WTC11 (cell line): ENCODE measurements at regions not wholly inside any gene's neighbourhood (a gene's known extent, or its start where the extent isn't known, plus 50 kb on each side); places are given as distances from the start of the nearest gene placed in this dataset.
A peak's percentile ranks its signal among the peaks of the same experiment; 100 is the strongest.

Experiments used
- ATAC-seq: fragments of 200-7000 bp; cut with Tn5 transposase; 2 replicates; pipeline ENCODE4 v1.10.0; 2021; ENCODE audit warnings: mild to moderate bottlenecking, moderate library complexity
- CTCF ChIA-PET: fragments of 300-600 bp; sonication (Branson Sonifier 250); formaldehyde crosslinking; loops from one replicate; lab custom pipeline; 2021; ENCODE audit warnings: antibody characterized with exemption; lab: Charles Lee
- POLR2A ChIA-PET: fragments of 350-600 bp; sonication (Branson Sonifier 250); formaldehyde crosslinking; loops from one replicate; lab custom pipeline; 2021; ENCODE audit warnings: antibody characterized with exemption; lab: Charles Lee
- DNase-seq: peaks from one replicate; pipeline ENCODE4 v3.0.0; 2021; ENCODE audit warnings: low spot score
- H3K27ac Mint-ChIP-seq: 2 replicates; pipeline ENCODE4 v1.8.0; 2021; ENCODE audit warnings: mixed read lengths
- H3K27me3 Mint-ChIP-seq: 2 replicates; pipeline ENCODE4 v1.8.0; 2021; ENCODE audit warnings: low read depth, mild to moderate bottlenecking, moderate library complexity, mixed read lengths
- H3K36me3 Mint-ChIP-seq: 2 replicates; pipeline ENCODE4 v1.8.0; 2021; ENCODE audit warnings: mixed read lengths
- H3K4me1 Mint-ChIP-seq: 2 replicates; pipeline ENCODE4 v1.8.0; 2022; ENCODE audit warnings: mixed read lengths
- H3K4me3 Mint-ChIP-seq: 2 replicates; pipeline ENCODE4 v1.8.0; 2021; ENCODE audit warnings: mild to moderate bottlenecking, moderate library complexity, mixed read lengths
- H3K9me3 Mint-ChIP-seq: 2 replicates; pipeline ENCODE4 v1.8.0; 2021; ENCODE audit warnings: mixed read lengths
- CBFB ChIP-seq: sonication (generic); formaldehyde crosslinking; IDR thresholded peaks from 2 replicates; pipeline ENCODE4 v1.8.1; 2022; ENCODE audit warnings: mild to moderate bottlenecking, low read depth, missing genetic modification reagents
- ELF4 ChIP-seq: sonication (generic); formaldehyde crosslinking; IDR thresholded peaks from 2 replicates; pipeline ENCODE4 v1.8.1; 2022; ENCODE audit warnings: low read depth, mild to moderate bottlenecking, moderate library complexity, missing genetic modification reagents
- EMX1 ChIP-seq: fragments of 250-450 bp; sonication (Bioruptor Pico); IDR thresholded peaks from 2 replicates; pipeline ENCODE4 v1.8.0; 2021; ENCODE audit warnings: mild to moderate bottlenecking
- FOXJ3 ChIP-seq: sonication (generic); formaldehyde crosslinking; IDR thresholded peaks from 2 replicates; pipeline ENCODE4 v1.9.0; 2021; ENCODE audit warnings: missing genetic modification reagents, mild to moderate bottlenecking, borderline replicate concordance
- JAZF1 ChIP-seq: fragments of 250-450 bp; sonication (Bioruptor Pico); IDR thresholded peaks from 2 replicates; pipeline ENCODE4 v1.9.0; 2021; ENCODE audit warnings: moderate library complexity, mild to moderate bottlenecking, inconsistent platforms
- JUN ChIP-seq: sonication (generic); formaldehyde crosslinking; IDR thresholded peaks from 2 replicates; pipeline ENCODE4 v1.8.0; 2023; ENCODE audit warnings: mild to moderate bottlenecking, missing genetic modification reagents
- MYBL2 ChIP-seq: sonication (generic); formaldehyde crosslinking; IDR thresholded peaks from 2 replicates; pipeline ENCODE4 v1.8.1; 2023; ENCODE audit warnings: mild to moderate bottlenecking, moderate library complexity, missing genetic modification reagents
- NFATC4 ChIP-seq: fragments of 250-450 bp; sonication (Bioruptor Pico); IDR thresholded peaks from 2 replicates; pipeline ENCODE4 v1.9.0; 2021; ENCODE audit warnings: mild to moderate bottlenecking
- SMAD3 ChIP-seq: sonication (generic); formaldehyde crosslinking; IDR thresholded peaks from 2 replicates; pipeline ENCODE4 v1.8.0; 2022; ENCODE audit warnings: missing genetic modification reagents, mild to moderate bottlenecking, borderline replicate concordance
- SP1 ChIP-seq: sonication (generic); formaldehyde crosslinking; conservative IDR thresholded peaks from 2 replicates; pipeline ENCODE4 v1.8.1; 2022; ENCODE audit warnings: missing genetic modification reagents
- TEAD4 ChIP-seq: sonication (generic); formaldehyde crosslinking; IDR thresholded peaks from 2 replicates; pipeline ENCODE4 v1.8.0; 2022; ENCODE audit warnings: mild to moderate bottlenecking, missing genetic modification reagents
- ZNF121 ChIP-seq: sonication (generic); formaldehyde crosslinking; IDR thresholded peaks from 2 replicates; pipeline ENCODE4 v1.8.0; 2023; ENCODE audit warnings: missing genetic modification reagents
- ZNF263 ChIP-seq: sonication (generic); formaldehyde crosslinking; IDR thresholded peaks from 2 replicates; pipeline ENCODE4 v1.8.1; 2022; ENCODE audit warnings: low read depth, mild to moderate bottlenecking, moderate library complexity, missing genetic modification reagents
- ZNF396 ChIP-seq: fragments of 250-450 bp; sonication (Bioruptor Pico); IDR thresholded peaks from 2 replicates; pipeline ENCODE4 v1.8.0; 2021; ENCODE audit warnings: mild to moderate bottlenecking, moderate library complexity, borderline replicate concordance
- ZNF671 ChIP-seq: fragments of 250-450 bp; sonication (Bioruptor Pico); IDR thresholded peaks from 2 replicates; pipeline ENCODE4 v1.8.0; 2021; ENCODE audit warnings: mild to moderate bottlenecking
- TF ChIP-seq, protein P1 (sequence below): sonication (generic); formaldehyde crosslinking; IDR thresholded peaks from 2 replicates; pipeline ENCODE4 v1.8.1; 2022; ENCODE audit warnings: missing genetic modification reagents, borderline replicate concordance
- TF ChIP-seq, protein P2 (sequence below): sonication (generic); formaldehyde crosslinking; IDR thresholded peaks from 2 replicates; pipeline ENCODE4 v1.8.1; 2022; ENCODE audit warnings: mild to moderate bottlenecking, moderate library complexity, missing genetic modification reagents
- TF ChIP-seq, protein P3 (sequence below): sonication (generic); formaldehyde crosslinking; IDR thresholded peaks from 2 replicates; pipeline ENCODE4 v1.8.0; 2022; ENCODE audit warnings: mild to moderate bottlenecking, missing genetic modification reagents
- TF ChIP-seq, protein P4 (sequence below): sonication (generic); formaldehyde crosslinking; IDR thresholded peaks from 2 replicates; pipeline ENCODE4 v1.8.1; 2023; ENCODE audit warnings: mild to moderate bottlenecking, missing genetic modification reagents
- TF ChIP-seq, protein P5 (sequence below): sonication (generic); formaldehyde crosslinking; IDR thresholded peaks from 2 replicates; pipeline ENCODE4 v1.8.1; 2022; ENCODE audit warnings: low read depth, mild to moderate bottlenecking, moderate library complexity, missing genetic modification reagents, borderline replicate concordance

DNA sequence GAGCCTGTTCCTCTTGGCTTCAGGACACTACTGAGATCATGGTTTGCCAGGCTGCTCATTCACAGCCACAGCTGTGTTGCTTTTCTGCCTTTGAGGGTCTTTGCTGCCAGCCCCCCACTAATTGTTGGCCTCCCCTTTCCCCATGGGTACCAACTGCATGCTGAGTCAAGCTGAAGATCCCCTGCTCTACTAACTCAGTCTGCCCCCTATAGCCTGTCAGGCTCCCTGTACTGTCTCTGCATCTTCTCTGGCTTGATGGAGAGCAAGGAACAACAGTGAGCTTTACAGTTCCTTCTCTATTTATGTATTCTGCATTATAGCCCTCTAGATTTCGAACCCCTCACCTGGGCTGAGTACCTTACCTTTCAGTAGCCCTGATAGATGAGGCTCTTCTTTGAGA is 257.6 kb upstream of the CADM1 start:
- H3K36me3 Mint-ChIP-seq, result no peaks in the 10 kb centered on the region
- POLR2A ChIA-PET, result no interaction called here
- no peaks in the 10 kb centered on the region for H3K9me3 Mint-ChIP-seq
- no peak for TF ChIP-seq SMAD3 (CRISPR knock-in tag)
- TF ChIP-seq, protein P1, sequence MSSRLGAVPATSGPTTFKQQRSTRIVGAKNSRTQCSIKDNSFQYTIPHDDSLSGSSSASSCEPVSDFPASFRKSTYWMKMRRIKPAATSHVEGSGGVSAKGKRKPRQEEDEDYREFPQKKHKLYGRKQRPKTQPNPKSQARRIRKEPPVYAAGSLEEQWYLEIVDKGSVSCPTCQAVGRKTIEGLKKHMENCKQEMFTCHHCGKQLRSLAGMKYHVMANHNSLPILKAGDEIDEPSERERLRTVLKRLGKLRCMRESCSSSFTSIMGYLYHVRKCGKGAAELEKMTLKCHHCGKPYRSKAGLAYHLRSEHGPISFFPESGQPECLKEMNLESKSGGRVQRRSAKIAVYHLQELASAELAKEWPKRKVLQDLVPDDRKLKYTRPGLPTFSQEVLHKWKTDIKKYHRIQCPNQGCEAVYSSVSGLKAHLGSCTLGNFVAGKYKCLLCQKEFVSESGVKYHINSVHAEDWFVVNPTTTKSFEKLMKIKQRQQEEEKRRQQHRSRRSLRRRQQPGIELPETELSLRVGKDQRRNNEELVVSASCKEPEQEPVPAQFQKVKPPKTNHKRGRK (CRISPR knock-in tag), result no peak
- TF ChIP-seq CBFB, result no peak
- no peak for TF ChIP-seq MYBL2 (CRISPR knock-in tag)
- no peak for TF ChIP-seq ZNF396 (CRISPR knock-in tag)
- TF ChIP-seq, protein P2, sequence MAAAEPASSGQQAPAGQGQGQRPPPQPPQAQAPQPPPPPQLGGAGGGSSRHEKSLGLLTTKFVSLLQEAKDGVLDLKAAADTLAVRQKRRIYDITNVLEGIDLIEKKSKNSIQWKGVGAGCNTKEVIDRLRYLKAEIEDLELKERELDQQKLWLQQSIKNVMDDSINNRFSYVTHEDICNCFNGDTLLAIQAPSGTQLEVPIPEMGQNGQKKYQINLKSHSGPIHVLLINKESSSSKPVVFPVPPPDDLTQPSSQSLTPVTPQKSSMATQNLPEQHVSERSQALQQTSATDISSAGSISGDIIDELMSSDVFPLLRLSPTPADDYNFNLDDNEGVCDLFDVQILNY (CRISPR knock-in tag), result no peak
- no peak for TF ChIP-seq ELF4 (CRISPR knock-in tag)
- no peak for TF ChIP-seq TEAD4 (CRISPR knock-in tag)
- no peak for TF ChIP-seq JUN (CRISPR knock-in tag)
- ATAC-seq (no peak), DNase-seq (no peak)
- H3K4me3 Mint-ChIP-seq, result no peak overlapping the region
- no peak overlapping the region for H3K27ac Mint-ChIP-seq
- H3K27me3 Mint-ChIP-seq, result peaks cover 58% of the 10 kb centered on the region
- CTCF ChIA-PET, result interaction anchor here (0.6 to 1.7 kb wide), 6 partner anchors 12 to 427 kb away, joined by 3 to 5 read pairs (median 4); no protein-coding TSS in a partner anchor
- peaks cover 9% of the 10 kb centered on the region for H3K4me1 Mint-ChIP-seq

DNA sequence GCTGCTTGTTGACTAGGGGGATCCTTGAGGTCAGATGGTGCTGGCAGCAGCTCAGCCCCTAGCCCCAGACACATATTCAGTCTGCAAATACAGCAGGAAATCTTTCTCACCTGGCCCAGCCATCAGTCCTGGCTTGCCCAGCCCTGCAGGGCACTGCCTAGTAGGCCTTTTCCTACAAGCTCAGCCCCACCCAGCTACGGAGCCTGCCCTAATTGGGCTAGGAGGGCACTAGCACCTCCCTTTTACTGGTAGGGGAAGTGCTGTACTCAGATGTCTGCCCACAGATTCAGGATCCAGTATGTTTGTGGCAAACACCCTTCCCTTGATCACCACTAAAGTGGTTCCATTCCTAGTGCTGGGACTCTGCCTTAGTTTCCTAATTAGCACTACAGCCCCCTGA is 257.1 kb upstream of the CADM1 start:
- H3K4me3 Mint-ChIP-seq, result no peak overlapping the region
- ChIA-PET CTCF (interaction anchor here (0.9 to 1.7 kb wide), 5 partner anchors 82 to 426 kb away, joined by 3 to 5 read pairs (median 3); no protein-coding TSS in a partner anchor), POLR2A (no interaction called here)
- H3K27me3 Mint-ChIP-seq, result peaks cover 63% of the 10 kb centered on the region
- no peak overlapping the region for H3K27ac Mint-ChIP-seq
- no peak for DNase-seq
- no peaks in the 10 kb centered on the region for H3K36me3 Mint-ChIP-seq
- ATAC-seq, result peak; percentile 24; the same call in 1 of the 2 replicates
- peaks cover 9% of the 10 kb centered on the region for H3K4me1 Mint-ChIP-seq
- no peak for TF ChIP-seq ZNF121 (CRISPR knock-in tag)
- no peak for TF ChIP-seq SP1 (CRISPR knock-in tag)
- TF ChIP-seq EMX1 (CRISPR knock-in tag), result no peak
- no peak for TF ChIP-seq JAZF1 (CRISPR knock-in tag)
- TF ChIP-seq, protein P3, sequence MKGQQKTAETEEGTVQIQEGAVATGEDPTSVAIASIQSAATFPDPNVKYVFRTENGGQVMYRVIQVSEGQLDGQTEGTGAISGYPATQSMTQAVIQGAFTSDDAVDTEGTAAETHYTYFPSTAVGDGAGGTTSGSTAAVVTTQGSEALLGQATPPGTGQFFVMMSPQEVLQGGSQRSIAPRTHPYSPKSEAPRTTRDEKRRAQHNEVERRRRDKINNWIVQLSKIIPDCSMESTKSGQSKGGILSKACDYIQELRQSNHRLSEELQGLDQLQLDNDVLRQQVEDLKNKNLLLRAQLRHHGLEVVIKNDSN (CRISPR knock-in tag), result no peak
- TF ChIP-seq ZNF671 (CRISPR knock-in tag), result no peak
- TF ChIP-seq, protein P4, sequence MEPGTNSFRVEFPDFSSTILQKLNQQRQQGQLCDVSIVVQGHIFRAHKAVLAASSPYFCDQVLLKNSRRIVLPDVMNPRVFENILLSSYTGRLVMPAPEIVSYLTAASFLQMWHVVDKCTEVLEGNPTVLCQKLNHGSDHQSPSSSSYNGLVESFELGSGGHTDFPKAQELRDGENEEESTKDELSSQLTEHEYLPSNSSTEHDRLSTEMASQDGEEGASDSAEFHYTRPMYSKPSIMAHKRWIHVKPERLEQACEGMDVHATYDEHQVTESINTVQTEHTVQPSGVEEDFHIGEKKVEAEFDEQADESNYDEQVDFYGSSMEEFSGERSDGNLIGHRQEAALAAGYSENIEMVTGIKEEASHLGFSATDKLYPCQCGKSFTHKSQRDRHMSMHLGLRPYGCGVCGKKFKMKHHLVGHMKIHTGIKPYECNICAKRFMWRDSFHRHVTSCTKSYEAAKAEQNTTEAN, result no peak
- TF ChIP-seq, protein P5, sequence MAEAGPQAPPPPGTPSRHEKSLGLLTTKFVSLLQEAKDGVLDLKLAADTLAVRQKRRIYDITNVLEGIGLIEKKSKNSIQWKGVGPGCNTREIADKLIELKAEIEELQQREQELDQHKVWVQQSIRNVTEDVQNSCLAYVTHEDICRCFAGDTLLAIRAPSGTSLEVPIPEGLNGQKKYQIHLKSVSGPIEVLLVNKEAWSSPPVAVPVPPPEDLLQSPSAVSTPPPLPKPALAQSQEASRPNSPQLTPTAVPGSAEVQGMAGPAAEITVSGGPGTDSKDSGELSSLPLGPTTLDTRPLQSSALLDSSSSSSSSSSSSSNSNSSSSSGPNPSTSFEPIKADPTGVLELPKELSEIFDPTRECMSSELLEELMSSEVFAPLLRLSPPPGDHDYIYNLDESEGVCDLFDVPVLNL (CRISPR knock-in tag), result no peak
- no peak for TF ChIP-seq ZNF263
- no peak for TF ChIP-seq NFATC4 (CRISPR knock-in tag)
- no peak for TF ChIP-seq FOXJ3 (CRISPR knock-in tag)
- H3K9me3 Mint-ChIP-seq, result no peaks in the 10 kb centered on the region
